ENCODE measurements at regions not wholly inside any gene's neighbourhood (a gene's known extent, or its start where the extent isn't known, plus 50 kb on each side); places are given as distances from the start of the nearest gene placed in this dataset.

- POLR2A ChIA-PET: no interaction called here
- Histone ChIP-seq H3K4me1 (ENCODE audit: control insufficient read depth, insufficient read depth, low read length) (no peaks in the 10 kb centered on the region), H3K27ac (ENCODE audit: extremely low read depth, low read depth, low read length) (no peak overlapping the region), H3K36me3 (ENCODE audit: control insufficient read depth in 2 of 2, insufficient read depth in 1 of 2, low read length in 2 of 2) (no peaks in the 10 kb centered on the region), H3K9me3 (ENCODE audit: control insufficient read depth, insufficient read depth, low read depth, low read length) (no peaks in the 10 kb centered on the region), H3K4me3 (ENCODE audit: low read depth, low read length) (no peak overlapping the region)
- CTCF ChIA-PET: no interaction called here
- TF ChIP-seq GLIS1 (tag by site-specific recombination; IDR thresholded peaks at IDR 0.05) (no peak), KLF17 (tag by site-specific recombination; IDR thresholded peaks at IDR 0.05) (no peak), ZNF311 (tag by site-specific recombination; IDR thresholded peaks at IDR 0.05; ENCODE audit: borderline replicate concordance) (no peak), ZBTB44 (tag by site-specific recombination; IDR thresholded peaks at IDR 0.05) (no peak), ZNF585B (tag by site-specific recombination; IDR thresholded peaks at IDR 0.05) (no peak)
Measured at GRCh38 chr18:10065296-10065695, 151.5 kb downstream of the VAPA start.

- Histone ChIP-seq H3K27ac (ENCODE audit: extremely low read depth, low read depth, low read length) (no peak overlapping the region), H3K9me3 (ENCODE audit: control insufficient read depth, insufficient read depth, low read depth, low read length) (no peaks in the 10 kb centered on the region), H3K36me3 (ENCODE audit: control insufficient read depth in 2 of 2, insufficient read depth in 1 of 2, low read length in 2 of 2) (no peaks in the 10 kb centered on the region), H3K4me1 (ENCODE audit: control insufficient read depth, insufficient read depth, low read length) (no peaks in the 10 kb centered on the region), H3K4me3 (ENCODE audit: low read depth, low read length) (no peak overlapping the region)
- ChIA-PET POLR2A (no interaction called here), CTCF (no interaction called here)
- no peak for TF ChIP-seq ZSCAN23 (tag by site-specific recombination; IDR thresholded peaks at IDR 0.05)
- TF ChIP-seq ZNF768 (tag by site-specific recombination; IDR thresholded peaks at IDR 0.05): no peak
- no peak for TF ChIP-seq HOXD13 (CRISPR knock-in tag; IDR thresholded peaks at IDR 0.05; ENCODE audit: borderline replicate concordance)
- TF ChIP-seq REST (tag by site-specific recombination; IDR thresholded peaks at IDR 0.05): no peak
- TF ChIP-seq ZNF513 (tag by site-specific recombination; IDR thresholded peaks at IDR 0.05): no peak
- TF ChIP-seq ZNF704 (tag by site-specific recombination; IDR thresholded peaks at IDR 0.05): no peak
- no peak for TF ChIP-seq ZNF529 (tag by site-specific recombination; IDR thresholded peaks at IDR 0.05; ENCODE audit: insufficient replicate concordance)
- no peak for TF ChIP-seq ZNF335 (tag by site-specific recombination; conservative IDR thresholded peaks at IDR 0.05)
- TF ChIP-seq ZNF488 (tag by site-specific recombination; IDR thresholded peaks at IDR 0.05): no peak
Measured at GRCh38 chr18:10067670-10068659, 154.1 kb downstream of the VAPA start.
